Smooth muscle cell (in vitro differentiated cells): ENCODE measurements at regions not wholly inside any gene's neighbourhood (a gene's known extent, or its start where the extent isn't known, plus 50 kb on each side); places are given as distances from the start of the nearest gene placed in this dataset.

Experiments
- DNase-seq: peaks from one replicate; lab custom pipeline; 2025; ENCODE audit not compliant: unreplicated experiment; lab: John Stamatoyannopoulos, UW
- H2AFZ ChIP-seq: fragments of 200-600 bp; sonication (generic); 2 replicates; pipeline ENCODE4 v1.6.0; 2016; ENCODE audit warnings: antibody characterized with exemption, low read depth, mild to moderate bottlenecking
- H3F3A ChIP-seq: fragments of 200-600 bp; sonication (generic); 2 replicates; pipeline ENCODE4 v1.6.0; 2017; ENCODE audit warnings: antibody characterized with exemption, low read depth
- H3K27ac ChIP-seq: fragments of 200-600 bp; sonication (generic); 2 replicates; pipeline ENCODE4 v1.5.1; 2016; ENCODE audit warnings: low read depth, mild to moderate bottlenecking
- H3K27me3 ChIP-seq: fragments of 200-600 bp; sonication (generic); 2 replicates; pipeline ENCODE4 v1.6.1; 2016; ENCODE audit warnings: low read depth, mild to moderate bottlenecking
- H3K36me3 ChIP-seq: fragments of 200-600 bp; sonication (generic); 2 replicates; pipeline ENCODE4 v1.5.1; 2016; ENCODE audit warnings: low read depth
- H3K4me1 ChIP-seq: fragments of 200-600 bp; sonication (generic); 2 replicates; pipeline ENCODE4 v1.5.1; 2016; ENCODE audit warnings: low read depth
- H3K4me2 ChIP-seq: fragments of 200-600 bp; sonication (generic); 2 replicates; pipeline ENCODE4 v1.6.0; 2016; ENCODE audit warnings: mild to moderate bottlenecking
- H3K4me3 ChIP-seq: fragments of 200-600 bp; sonication (generic); 2 replicates; pipeline ENCODE4 v1.5.1; 2016; ENCODE audit warnings: mild to moderate bottlenecking
- H3K79me2 ChIP-seq: fragments of 200-600 bp; sonication (generic); 2 replicates; pipeline ENCODE4 v1.6.0; 2016; ENCODE audit warnings: low read depth, mild to moderate bottlenecking
- H3K9ac ChIP-seq: fragments of 200-600 bp; sonication (generic); 2 replicates; pipeline ENCODE4 v1.6.0; 2016; ENCODE audit warnings: low read depth
- H3K9me3 ChIP-seq: fragments of 200-600 bp; sonication (generic); replicated peaks from 2 replicates; pipeline ENCODE4 v1.5.1; 2016; ENCODE audit warnings: low read depth
- H4K20me1 ChIP-seq: fragments of 200-600 bp; sonication (generic); 2 replicates; pipeline ENCODE4 v1.6.0; 2016; ENCODE audit warnings: low read depth
- WGBS: methylation state at CpG from one replicate; pipeline ENCODE4 v1.1.7; 2016; ENCODE audit warnings: low lambda C conversion rate; 5-methylcytosine and 5-hydroxymethylcytosine counted together
- TF ChIP-seq, protein P1 (sequence below): fragments of 200-600 bp; sonication (generic); IDR thresholded peaks from 2 replicates; pipeline ENCODE4 v1.5.1; 2017; ENCODE audit warnings: borderline replicate concordance, mild to moderate bottlenecking, antibody characterized with exemption; ENCODE audit not compliant: insufficient read depth, poor library complexity, severe bottlenecking

DNA sequence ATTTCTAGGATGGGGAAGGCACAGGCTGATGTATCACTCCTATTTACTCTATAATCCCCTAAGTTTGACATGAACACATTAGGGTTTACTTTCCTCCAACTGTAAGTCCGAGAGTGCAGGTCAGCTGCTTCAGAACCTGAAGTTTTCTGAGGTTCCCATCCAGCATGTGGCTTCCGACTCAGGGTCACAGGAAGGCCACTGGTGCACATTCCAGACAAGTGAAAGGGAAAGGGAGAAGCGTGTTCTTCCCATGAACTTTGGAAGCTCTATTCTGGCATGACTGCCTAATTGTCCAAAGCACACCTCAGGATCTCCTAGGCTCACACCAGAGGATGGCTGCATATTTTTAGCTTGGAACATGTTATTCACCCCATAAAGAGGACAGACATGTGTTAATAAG, 602.6 kb downstream of the SEMA5A start:
- H3K4me2 ChIP-seq, result no peak overlapping the region
- H2AFZ ChIP-seq, result no peak overlapping the region
- H3K4me3 ChIP-seq, result no peak overlapping the region
- 76% methylated on average over 3 of the region's 3 CpGs for WGBS
- no peaks in the 10 kb centered on the region for H3F3A ChIP-seq
- H3K9ac ChIP-seq, result no peak overlapping the region
- no peaks in the 10 kb centered on the region for H3K9me3 ChIP-seq
- no peaks in the 10 kb centered on the region for H3K27me3 ChIP-seq
- H3K36me3 ChIP-seq, result no peaks in the 10 kb centered on the region
- DNase-seq, result no peak
- TF ChIP-seq, protein P1, sequence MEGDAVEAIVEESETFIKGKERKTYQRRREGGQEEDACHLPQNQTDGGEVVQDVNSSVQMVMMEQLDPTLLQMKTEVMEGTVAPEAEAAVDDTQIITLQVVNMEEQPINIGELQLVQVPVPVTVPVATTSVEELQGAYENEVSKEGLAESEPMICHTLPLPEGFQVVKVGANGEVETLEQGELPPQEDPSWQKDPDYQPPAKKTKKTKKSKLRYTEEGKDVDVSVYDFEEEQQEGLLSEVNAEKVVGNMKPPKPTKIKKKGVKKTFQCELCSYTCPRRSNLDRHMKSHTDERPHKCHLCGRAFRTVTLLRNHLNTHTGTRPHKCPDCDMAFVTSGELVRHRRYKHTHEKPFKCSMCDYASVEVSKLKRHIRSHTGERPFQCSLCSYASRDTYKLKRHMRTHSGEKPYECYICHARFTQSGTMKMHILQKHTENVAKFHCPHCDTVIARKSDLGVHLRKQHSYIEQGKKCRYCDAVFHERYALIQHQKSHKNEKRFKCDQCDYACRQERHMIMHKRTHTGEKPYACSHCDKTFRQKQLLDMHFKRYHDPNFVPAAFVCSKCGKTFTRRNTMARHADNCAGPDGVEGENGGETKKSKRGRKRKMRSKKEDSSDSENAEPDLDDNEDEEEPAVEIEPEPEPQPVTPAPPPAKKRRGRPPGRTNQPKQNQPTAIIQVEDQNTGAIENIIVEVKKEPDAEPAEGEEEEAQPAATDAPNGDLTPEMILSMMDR, result no peak
- no peaks in the 10 kb centered on the region for H3K4me1 ChIP-seq
- H3K79me2 ChIP-seq, result no peaks in the 10 kb centered on the region
- no peaks in the 10 kb centered on the region for H4K20me1 ChIP-seq
- no peak overlapping the region for H3K27ac ChIP-seq

DNA sequence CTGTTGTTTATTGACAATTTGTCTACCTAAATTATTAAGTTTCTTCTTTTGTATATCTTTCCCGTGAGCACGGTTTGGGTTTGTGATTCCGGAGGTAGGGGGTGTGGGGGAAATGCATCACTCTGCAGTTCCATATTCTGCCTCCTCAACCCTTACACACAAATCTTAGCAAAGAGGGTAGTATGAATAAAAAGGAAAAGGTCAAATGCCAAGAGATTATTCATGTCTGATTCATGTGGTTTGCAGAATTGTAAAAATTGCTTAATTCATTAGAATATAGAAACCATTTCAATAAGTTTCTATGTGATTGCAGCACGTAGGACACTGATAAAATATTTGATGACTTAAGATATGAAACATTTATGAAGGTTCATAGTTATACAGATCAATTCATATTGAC, 601.9 kb downstream of the SEMA5A start:
- no peaks in the 10 kb centered on the region for H3K9me3 ChIP-seq
- DNase-seq, result no peak
- H3K36me3 ChIP-seq, result no peaks in the 10 kb centered on the region
- H3F3A ChIP-seq, result no peaks in the 10 kb centered on the region
- no peaks in the 10 kb centered on the region for H3K79me2 ChIP-seq
- 83% methylated on average over 4 of the region's 4 CpGs for WGBS
- no peak overlapping the region for H3K4me3 ChIP-seq
- no peaks in the 10 kb centered on the region for H3K27me3 ChIP-seq
- no peaks in the 10 kb centered on the region for H3K4me1 ChIP-seq
- no peak overlapping the region for H3K4me2 ChIP-seq
- no peaks in the 10 kb centered on the region for H4K20me1 ChIP-seq
- H3K9ac ChIP-seq, result no peak overlapping the region
- H2AFZ ChIP-seq, result no peak overlapping the region
- TF ChIP-seq, protein P1, result no peak
- H3K27ac ChIP-seq, result no peak overlapping the region

DNA sequence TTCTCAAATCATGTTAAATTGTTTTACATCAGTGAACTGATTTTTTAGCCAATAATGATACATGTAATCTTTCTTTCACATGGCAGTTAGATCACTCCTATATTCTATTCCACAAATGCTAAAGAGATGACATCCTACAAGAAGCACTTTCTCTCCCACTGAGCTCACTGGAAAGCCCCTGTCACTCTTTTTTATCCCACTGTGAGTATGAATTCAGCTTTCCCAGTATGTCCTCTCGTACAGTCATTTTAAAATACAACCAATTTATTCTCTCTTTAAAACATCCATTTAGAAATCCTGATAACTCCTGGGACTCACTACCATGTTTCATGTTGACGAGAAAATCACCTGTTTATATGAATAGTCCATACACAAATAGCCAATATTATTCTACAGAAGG, 599.9 kb downstream of the SEMA5A start:
- Histone ChIP-seq H3F3A (no peaks in the 10 kb centered on the region), H4K20me1 (no peaks in the 10 kb centered on the region), H3K79me2 (no peaks in the 10 kb centered on the region), H3K27me3 (no peaks in the 10 kb centered on the region), H2AFZ (no peak overlapping the region), H3K9ac (no peak overlapping the region), H3K36me3 (no peaks in the 10 kb centered on the region), H3K4me2 (no peak overlapping the region), H3K9me3 (no peaks in the 10 kb centered on the region), H3K4me1 (no peaks in the 10 kb centered on the region), H3K27ac (no peak overlapping the region), H3K4me3 (no peak overlapping the region)
- WGBS, result 63% methylated on average over 2 of the region's 2 CpGs
- no peak for DNase-seq
- TF ChIP-seq, protein P1, result no peak

DNA sequence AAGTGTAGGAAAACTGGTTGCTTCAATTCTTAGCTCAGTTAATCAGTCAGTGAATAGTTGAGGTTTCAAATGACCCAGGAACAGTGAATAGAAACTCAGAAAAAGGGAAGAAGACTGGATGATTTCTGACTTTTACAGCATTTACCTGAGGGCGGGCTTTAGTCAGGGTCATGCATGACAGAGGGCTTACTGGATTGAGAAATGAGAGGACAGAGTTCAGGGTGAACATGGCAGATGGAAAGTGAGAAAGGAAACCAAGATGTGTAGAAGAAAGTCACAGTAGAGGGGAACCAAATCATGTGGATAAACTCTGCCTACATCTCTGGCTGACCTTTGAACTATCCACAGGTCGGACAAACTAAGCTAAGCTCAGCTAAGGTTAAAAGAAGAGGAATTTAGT, 596.0 kb downstream of the SEMA5A start:
- Histone ChIP-seq H3K79me2 (no peaks in the 10 kb centered on the region), H3K36me3 (no peaks in the 10 kb centered on the region), H3K4me2 (no peak overlapping the region), H3F3A (no peaks in the 10 kb centered on the region), H3K4me3 (no peak overlapping the region), H3K9ac (no peak overlapping the region), H3K9me3 (no peaks in the 10 kb centered on the region), H4K20me1 (no peaks in the 10 kb centered on the region), H3K27ac (no peak overlapping the region), H2AFZ (no peak overlapping the region), H3K27me3 (no peaks in the 10 kb centered on the region), H3K4me1 (no peaks in the 10 kb centered on the region)
- WGBS, result 88% methylated on average over 2 of the region's 2 CpGs
- TF ChIP-seq, protein P1, result no peak
- no peak for DNase-seq
